HL-60 (cell line): ENCODE measurements at regions not wholly inside any gene's neighbourhood (a gene's known extent, or its start where the extent isn't known, plus 50 kb on each side); places are given as distances from the start of the nearest gene placed in this dataset.

Experiments used
- GABPA ChIP-seq: IDR thresholded peaks from 2 replicates; pipeline ENCODE4 v1.6.1; 2012; ENCODE audit warnings: low read depth
- POLR2AphosphoS5 ChIP-seq: IDR thresholded peaks from 2 replicates; pipeline ENCODE4 v1.6.1; 2012; ENCODE audit warnings: low read depth
- TF ChIP-seq, protein P1 (sequence below): IDR thresholded peaks from one replicate; pipeline ENCODE4 v1.5.1; 2011; ENCODE audit warnings: low read length, control low read depth, inconsistent platforms; ENCODE audit not compliant: insufficient read depth
- TF ChIP-seq, protein P2 (sequence below): IDR thresholded peaks from 2 replicates; pipeline ENCODE4 v1.6.1; 2012; ENCODE audit warnings: low read depth; ENCODE audit not compliant: insufficient replicate concordance

DNA sequence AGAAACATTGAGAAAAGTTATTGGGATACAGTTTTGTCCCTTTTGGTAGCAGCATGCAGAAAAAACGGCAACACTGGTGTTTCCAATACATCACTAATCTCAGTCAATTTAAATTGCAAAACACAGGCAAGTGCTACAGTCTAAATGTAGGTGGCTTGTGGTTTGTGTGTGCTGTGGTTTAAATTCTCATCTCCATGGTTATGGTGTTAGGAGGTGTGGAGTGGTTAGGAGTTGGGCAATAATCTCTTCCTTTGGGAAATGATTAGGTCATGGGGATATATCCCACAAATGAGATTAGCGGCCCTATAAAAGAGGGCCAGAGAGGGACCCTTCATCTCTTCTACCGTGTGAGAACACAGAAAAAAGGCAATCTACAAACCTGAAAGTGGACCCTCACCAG, 1344.3 kb downstream of the ADGRL3 start:
- TF ChIP-seq, protein P1, sequence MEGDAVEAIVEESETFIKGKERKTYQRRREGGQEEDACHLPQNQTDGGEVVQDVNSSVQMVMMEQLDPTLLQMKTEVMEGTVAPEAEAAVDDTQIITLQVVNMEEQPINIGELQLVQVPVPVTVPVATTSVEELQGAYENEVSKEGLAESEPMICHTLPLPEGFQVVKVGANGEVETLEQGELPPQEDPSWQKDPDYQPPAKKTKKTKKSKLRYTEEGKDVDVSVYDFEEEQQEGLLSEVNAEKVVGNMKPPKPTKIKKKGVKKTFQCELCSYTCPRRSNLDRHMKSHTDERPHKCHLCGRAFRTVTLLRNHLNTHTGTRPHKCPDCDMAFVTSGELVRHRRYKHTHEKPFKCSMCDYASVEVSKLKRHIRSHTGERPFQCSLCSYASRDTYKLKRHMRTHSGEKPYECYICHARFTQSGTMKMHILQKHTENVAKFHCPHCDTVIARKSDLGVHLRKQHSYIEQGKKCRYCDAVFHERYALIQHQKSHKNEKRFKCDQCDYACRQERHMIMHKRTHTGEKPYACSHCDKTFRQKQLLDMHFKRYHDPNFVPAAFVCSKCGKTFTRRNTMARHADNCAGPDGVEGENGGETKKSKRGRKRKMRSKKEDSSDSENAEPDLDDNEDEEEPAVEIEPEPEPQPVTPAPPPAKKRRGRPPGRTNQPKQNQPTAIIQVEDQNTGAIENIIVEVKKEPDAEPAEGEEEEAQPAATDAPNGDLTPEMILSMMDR = no peak
- TF ChIP-seq POLR2AphosphoS5 (no peak), GABPA (no peak)
- TF ChIP-seq, protein P2, sequence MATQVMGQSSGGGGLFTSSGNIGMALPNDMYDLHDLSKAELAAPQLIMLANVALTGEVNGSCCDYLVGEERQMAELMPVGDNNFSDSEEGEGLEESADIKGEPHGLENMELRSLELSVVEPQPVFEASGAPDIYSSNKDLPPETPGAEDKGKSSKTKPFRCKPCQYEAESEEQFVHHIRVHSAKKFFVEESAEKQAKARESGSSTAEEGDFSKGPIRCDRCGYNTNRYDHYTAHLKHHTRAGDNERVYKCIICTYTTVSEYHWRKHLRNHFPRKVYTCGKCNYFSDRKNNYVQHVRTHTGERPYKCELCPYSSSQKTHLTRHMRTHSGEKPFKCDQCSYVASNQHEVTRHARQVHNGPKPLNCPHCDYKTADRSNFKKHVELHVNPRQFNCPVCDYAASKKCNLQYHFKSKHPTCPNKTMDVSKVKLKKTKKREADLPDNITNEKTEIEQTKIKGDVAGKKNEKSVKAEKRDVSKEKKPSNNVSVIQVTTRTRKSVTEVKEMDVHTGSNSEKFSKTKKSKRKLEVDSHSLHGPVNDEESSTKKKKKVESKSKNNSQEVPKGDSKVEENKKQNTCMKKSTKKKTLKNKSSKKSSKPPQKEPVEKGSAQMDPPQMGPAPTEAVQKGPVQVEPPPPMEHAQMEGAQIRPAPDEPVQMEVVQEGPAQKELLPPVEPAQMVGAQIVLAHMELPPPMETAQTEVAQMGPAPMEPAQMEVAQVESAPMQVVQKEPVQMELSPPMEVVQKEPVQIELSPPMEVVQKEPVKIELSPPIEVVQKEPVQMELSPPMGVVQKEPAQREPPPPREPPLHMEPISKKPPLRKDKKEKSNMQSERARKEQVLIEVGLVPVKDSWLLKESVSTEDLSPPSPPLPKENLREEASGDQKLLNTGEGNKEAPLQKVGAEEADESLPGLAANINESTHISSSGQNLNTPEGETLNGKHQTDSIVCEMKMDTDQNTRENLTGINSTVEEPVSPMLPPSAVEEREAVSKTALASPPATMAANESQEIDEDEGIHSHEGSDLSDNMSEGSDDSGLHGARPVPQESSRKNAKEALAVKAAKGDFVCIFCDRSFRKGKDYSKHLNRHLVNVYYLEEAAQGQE = no peak
